DMS53 (cell line): ENCODE measurements at regions not wholly inside any gene's neighbourhood (a gene's known extent, or its start where the extent isn't known, plus 50 kb on each side); places are given as distances from the start of the nearest gene placed in this dataset.

Experiments
- DNase-seq: peaks from one replicate; lab custom pipeline; 2025; lab: John Stamatoyannopoulos, UW

GRCh38 chr1:239218301-239218700 is 168.1 kb upstream of the CHRM3 start:
- no peak for DNase-seq

- no peak for DNase-seq
These were observed 173.6 kb upstream of the CHRM3 start for GRCh38 chr1:239212811-239213220.

DNA sequence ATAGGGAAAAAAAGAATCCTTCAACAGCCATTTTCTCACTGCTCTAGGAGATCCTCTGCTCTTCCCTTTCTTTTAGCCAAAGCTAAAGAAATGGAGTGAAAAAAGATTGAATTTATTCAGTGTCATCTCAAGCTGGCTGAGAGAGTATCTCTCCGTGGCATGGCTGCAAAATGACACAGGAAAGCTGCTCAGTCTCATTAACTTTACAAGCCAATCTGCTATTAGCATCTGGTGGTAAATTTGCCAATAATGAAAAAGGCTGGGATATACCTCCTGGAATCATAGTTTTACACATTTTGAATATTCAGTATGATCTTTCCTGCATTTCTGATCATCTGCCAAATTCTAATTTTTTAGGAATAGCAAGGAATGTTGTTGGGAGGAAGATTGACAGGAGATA is 176.8 kb upstream of the CHRM3 start:
- DNase-seq, result no peak

DNA sequence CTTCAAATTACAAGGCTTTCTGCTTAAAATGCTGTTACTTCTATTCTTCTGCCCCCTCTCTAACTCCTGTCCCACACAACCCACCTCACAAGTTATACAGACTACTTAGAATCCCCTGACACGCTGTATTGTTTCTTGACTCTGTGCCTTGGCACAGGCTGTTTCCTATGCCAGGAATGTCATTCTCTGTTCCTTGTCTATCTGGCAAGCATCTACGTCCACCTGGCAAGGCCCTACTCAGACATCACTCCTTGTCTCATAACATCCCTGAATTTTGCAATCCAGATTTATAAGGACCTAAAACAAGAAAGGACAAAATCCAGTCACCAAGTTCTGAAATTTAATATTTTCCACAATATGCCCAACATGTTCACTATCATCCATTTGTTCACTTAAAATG is 182.0 kb upstream of the CHRM3 start:
- no peak for DNase-seq

- no peak for DNase-seq
These were observed 188.5 kb upstream of the CHRM3 start for GRCh38 chr1:239197871-239198270.

- no peak for DNase-seq
These were observed 196.3 kb upstream of the CHRM3 start for GRCh38 chr1:239189998-239190512.

DNA sequence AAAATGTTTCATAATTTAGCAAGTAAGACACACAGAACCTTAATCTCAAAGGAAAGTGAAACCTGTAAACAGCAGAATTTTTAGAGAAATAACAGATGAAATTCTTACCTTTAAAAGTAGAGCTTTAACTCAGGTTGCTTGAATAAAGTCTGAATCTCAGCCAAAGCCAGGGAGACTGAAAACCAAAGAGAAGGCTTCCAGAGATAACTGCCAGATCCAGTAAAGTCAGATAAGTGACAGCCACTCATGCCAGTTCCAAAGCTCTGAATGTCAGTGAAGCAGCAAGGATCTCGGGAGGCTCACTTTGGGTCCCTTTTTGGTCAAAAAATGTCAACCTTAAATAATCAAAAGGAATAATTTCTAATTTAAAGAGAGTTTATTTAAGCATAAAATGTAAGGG is 199.9 kb upstream of the CHRM3 start:
- DNase-seq, result no peak

- DNase-seq, result no peak
These were observed 201.1 kb upstream of the CHRM3 start for GRCh38 chr1:239185245-239185619.

DNA sequence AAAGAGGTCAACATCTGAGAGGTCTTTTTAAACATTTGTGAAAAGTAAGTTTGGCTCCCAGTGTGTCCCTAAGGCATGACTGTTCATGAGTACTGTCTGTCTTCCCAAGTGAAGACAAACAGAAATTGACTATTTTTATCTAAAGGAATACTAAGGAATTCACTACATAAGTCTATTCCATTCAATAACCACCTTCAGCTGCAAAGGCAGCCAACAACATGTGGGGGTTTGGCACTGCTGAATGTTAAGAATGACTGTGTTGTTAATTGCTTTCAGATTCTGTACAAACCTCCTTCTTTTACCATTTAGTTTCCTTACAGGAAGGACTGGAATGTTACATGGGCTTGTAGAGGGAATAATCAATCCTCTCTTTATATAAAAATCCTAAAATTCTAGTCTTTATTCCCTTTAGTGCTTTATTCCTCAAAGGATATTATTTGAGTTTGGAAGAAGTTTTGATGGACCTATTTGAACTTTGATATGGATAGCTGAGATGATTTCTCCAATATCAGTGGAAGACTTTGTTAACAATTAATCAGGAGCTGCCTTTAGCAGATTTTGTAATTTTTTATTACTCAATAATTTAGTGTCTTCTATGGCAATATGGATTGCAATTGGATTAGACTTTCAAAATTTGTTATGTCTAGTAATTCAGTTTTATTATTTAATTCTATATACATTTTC is 201.7 kb upstream of the CHRM3 start:
- DNase-seq, result no peak

- peak; percentile 59 for DNase-seq
These were observed 207.4 kb upstream of the CHRM3 start for GRCh38 chr1:239178961-239179360.

DNA sequence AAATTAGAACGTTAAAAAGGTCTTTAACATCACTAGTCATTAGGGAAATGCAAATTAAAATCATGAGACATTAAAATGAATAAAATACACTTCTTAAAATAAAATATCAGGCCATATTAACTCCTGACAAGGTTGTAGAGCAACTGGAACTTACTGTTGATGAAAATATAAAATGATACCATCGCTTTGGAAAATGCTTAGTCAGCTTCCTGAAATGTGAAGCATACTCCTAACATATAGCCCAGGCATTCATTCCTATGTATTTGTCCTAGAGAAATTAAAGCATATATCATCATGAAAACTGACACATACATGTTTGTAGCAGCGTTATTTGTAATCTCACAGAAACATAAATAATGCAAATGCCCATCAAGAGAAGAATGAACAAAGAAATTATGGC is 211.5 kb upstream of the CHRM3 start:
- no peak for DNase-seq

DNA sequence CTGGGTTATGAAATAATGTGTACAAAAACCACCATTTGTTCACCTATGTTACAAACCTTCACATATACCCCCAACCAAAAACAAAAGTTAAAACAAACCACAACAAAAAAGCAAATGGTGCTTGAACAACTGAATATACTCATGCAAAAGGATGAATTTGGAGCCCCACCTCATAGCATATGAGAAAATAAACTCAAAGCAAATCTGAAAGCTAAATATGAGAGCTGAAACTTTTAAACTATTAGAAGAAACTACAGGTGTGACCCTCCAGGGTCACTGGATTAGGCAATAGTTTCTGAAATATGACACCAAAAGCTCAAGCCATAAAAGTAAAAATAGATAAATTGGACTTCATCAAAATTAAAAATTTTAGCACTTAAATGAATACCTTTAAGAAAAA is 215.5 kb upstream of the CHRM3 start:
- no peak for DNase-seq

DNA sequence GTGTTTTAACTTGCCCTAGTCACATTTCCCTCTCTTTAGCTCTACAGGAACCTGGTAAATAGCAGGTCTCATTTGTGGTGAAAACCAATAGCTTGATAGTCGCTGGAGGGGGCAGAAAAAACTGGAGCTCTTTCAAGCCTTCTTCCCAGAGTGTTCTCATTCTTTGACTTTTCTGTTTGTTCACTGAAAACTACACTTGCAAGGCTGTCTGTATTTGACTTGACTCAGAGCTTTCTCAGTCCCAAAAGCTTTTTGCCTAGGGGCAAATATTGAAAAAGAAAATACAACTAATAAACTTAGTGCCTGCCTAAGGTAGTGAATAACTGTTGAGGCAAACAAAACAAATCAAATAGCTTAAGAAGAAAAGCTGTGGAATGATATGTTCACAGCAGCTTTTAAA is 217.1 kb upstream of the CHRM3 start:
- no peak for DNase-seq

DNA sequence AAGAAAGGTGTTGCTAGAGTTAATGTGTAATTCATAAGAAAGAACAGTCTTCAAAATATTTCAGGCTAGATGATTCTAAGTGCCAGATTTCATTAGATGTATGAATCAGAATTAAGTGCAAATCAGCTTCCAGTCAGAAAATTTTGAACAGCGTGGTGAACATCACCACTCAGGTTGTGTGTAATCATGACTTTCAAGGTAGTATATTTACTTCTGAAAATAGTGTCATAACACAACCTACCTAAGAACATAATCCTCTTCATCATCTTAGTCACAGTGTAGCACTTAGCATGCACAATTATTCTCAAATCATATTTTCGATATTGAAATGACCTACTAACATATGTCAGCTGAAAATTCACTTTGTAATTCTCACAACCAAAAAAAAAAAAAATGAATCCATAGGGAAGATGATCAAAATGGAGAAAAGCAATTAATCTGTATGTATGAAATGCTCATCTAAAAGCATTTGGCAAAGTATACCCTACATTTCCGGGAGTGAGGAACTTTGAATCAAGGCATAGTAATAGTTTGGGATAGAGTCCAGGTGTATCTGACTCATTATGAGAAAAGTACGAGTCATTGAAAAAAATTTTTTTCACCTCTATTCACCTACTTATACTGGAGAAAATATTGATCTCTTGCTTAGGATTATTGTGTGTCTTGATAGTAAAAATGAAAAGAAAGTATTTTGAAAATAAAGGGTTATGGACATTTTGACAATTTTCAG is 221.8 kb upstream of the CHRM3 start:
- DNase-seq, result no peak

DNA sequence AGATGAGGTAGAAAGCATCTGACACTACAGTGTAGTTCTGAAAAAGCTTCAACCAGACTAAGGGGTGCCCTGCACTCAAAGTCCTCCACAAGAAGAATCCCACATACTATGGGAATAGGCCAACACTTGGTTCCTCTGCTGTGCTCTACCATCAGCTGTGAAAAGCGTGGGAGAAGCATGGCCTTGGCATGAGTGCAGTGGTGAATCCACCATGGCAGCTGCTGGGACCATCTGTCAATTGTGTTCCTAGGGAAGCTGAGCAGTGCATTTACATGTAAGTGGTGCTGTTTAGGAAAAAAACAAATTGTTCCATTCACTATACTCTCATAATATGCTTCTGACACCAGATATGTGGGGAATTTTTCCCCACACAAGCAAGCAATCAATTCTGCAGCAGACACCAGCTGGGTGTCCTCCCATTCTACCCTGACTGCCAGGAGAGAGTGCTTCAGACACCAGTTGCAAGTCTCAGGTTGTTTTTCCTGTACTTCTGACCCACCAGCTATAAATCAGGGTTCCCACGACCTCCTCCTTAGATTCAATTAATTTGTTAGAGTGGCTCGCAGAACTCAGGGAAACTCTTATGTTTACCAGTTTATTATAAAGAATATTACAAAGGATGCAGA is 230.8 kb upstream of the CHRM3 start:
- no peak for DNase-seq

DNA sequence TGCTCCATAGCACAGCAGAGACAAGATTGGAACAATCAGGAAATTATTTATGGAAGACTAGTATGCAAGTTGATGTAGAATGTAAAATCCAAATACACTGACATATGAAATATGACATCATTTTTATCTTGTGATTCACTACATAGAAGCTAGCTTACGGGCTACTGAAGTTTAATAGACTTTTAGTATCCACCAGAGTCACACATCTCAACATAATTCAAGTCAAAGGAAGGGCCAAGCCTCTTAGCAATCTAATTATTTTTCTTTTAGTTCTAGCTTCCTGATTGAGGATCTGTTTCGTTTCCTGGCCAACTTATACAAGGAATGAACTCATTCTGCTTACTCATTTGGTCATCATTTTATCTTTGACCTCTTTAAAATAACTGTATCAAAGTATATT is 234.4 kb upstream of the CHRM3 start:
- DNase-seq, result no peak

- no peak for DNase-seq
These were observed 245.4 kb upstream of the CHRM3 start for GRCh38 chr1:239140968-239141367.

DNA sequence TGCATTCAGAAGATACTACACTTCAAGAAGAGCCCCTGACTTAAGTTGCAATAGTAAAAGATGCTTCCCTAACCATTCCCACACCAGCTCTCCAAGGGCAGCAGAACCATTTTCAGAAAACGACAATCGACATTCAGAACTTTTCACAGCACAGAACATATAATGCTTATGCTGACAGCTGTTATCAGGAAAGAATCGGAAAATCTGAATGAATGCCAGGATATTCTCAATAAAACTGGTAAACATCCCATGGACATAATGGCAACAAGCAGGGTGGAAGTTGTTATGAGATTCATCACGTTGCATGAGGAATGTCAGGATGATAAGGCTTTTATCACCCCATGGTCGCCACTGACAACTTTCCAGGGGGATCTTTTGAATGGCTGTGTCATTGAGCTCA is 246.6 kb upstream of the CHRM3 start:
- no peak for DNase-seq

DNA sequence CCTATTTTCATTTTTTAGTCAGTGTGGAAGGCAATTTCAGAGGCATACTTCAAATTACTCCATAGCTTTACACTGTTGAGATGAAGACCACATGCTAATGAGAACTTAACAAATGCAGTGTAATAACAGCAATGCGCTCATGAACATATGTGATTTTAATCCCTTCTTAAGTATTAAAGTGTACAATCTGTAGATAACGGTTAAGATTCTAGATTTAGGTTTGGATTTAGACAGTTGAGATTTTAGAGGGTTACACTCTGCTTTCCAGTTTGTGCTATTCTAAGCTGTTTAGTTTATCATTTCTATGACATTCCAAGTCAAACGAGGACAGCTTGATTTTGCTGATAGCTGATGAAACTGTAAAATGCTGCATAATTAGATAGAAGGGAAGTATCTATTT is 257.8 kb upstream of the CHRM3 start:
- no peak for DNase-seq

GRCh38 chr1:239126884-239127283 is 259.5 kb upstream of the CHRM3 start:
- DNase-seq, result peak; percentile 8

DNA sequence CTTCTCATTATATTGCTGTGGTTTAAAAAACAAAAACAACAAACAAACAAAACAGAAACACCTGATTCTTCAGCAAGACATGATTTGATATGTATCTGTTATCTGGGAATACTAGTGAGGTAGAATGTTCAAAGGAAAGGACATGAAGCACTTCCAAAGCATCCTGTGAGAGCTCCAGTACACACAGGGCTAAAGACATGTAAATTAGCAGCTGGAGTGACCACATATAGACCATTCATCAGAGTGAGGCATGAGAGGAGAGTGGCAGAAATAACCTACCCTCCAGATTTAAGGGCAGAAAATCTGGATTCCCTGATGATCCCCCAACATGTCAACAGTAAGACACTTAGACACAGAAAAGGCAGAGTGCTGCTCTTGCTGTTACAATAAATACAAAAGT is 260.5 kb upstream of the CHRM3 start:
- DNase-seq, result no peak

GRCh38 chr1:239125027-239125426 is 261.3 kb upstream of the CHRM3 start:
- no peak for DNase-seq

- DNase-seq, result peak; percentile 17
These were observed 263.1 kb upstream of the CHRM3 start for GRCh38 chr1:239123260-239123659.
